Fibroblast of pulmonary artery (primary cell): ENCODE measurements at regions not wholly inside any gene's neighbourhood (a gene's known extent, or its start where the extent isn't known, plus 50 kb on each side); places are given as distances from the start of the nearest gene placed in this dataset.

ENCODE experiments used
- DNase-seq: peaks from one replicate; pipeline ENCODE4 v3.0.0-alpha.2; 2010; ENCODE audit warnings: low read depth
- H3K4me3 ChIP-seq: replicated peaks from 2 replicates; pipeline ENCODE4 v1.5.1; 2011; ENCODE audit warnings: low read depth, mild to moderate bottlenecking, control low read depth, low read length, moderate library complexity
- CTCF ChIP-seq: IDR thresholded peaks from 2 replicates; pipeline ENCODE4 v1.5.1; 2011; ENCODE audit warnings: mild to moderate bottlenecking, control low read depth, low read length, inconsistent platforms; ENCODE audit errors: missing control alignments

GRCh38 chr13:75995966-75996365, 359.8 kb downstream of the LMO7 start:
- DNase-seq = no peak
- H3K4me3 ChIP-seq = no peak overlapping the region
- no peak for TF ChIP-seq CTCF

- H3K4me3 ChIP-seq = no peak overlapping the region
- peak; percentile 26 for DNase-seq
- no peak for TF ChIP-seq CTCF
These were observed 357.7 kb downstream of the LMO7 start for GRCh38 chr13:75993823-75994222.

- DNase-seq = no peak
- H3K4me3 ChIP-seq = no peak overlapping the region
- TF ChIP-seq CTCF = no peak
These were observed 357.1 kb downstream of the LMO7 start for GRCh38 chr13:75993241-75993640.

GRCh38 chr13:75986818-75987217, 350.7 kb downstream of the LMO7 start:
- no peak for TF ChIP-seq CTCF
- DNase-seq = no peak
- H3K4me3 ChIP-seq = no peak overlapping the region

GRCh38 chr13:75985132-75985531, 349.0 kb downstream of the LMO7 start:
- H3K4me3 ChIP-seq = no peak overlapping the region
- TF ChIP-seq CTCF = no peak
- DNase-seq = no peak

GRCh38 chr13:75978818-75979217, 342.7 kb downstream of the LMO7 start:
- H3K4me3 ChIP-seq = no peak overlapping the region
- no peak for TF ChIP-seq CTCF
- no peak for DNase-seq

GRCh38 chr13:75968103-75968838, 332.1 kb downstream of the LMO7 start:
- no peak for DNase-seq
- no peak for TF ChIP-seq CTCF
- H3K4me3 ChIP-seq = no peak overlapping the region
